GM13976 (cell line): ENCODE measurements at regions not wholly inside any gene's neighbourhood (a gene's known extent, or its start where the extent isn't known, plus 50 kb on each side); places are given as distances from the start of the nearest gene placed in this dataset.

Experiments used
- DNase-seq: peaks from one replicate; pipeline ENCODE4 v3.0.0; 2012; ENCODE audit warnings: low spot score
- in situ Hi-C: fragments of 300-500 bp; cut with MboI; formaldehyde crosslinking; loops from one replicate; pipeline ENCODE4 v1.12.0; 2022; ENCODE audit warnings: low sequenced_read_pairs, mixed read lengths, inconsistent platforms; ENCODE audit not compliant: unreplicated experiment
- TF ChIP-seq, protein P1 (sequence below): IDR thresholded peaks from 2 replicates; pipeline ENCODE4 v1.5.1; 2012; ENCODE audit warnings: borderline replicate concordance, mild to moderate bottlenecking; ENCODE audit not compliant: insufficient read depth; ENCODE audit errors: extremely low read depth, missing control alignments, control extremely low read depth

DNA sequence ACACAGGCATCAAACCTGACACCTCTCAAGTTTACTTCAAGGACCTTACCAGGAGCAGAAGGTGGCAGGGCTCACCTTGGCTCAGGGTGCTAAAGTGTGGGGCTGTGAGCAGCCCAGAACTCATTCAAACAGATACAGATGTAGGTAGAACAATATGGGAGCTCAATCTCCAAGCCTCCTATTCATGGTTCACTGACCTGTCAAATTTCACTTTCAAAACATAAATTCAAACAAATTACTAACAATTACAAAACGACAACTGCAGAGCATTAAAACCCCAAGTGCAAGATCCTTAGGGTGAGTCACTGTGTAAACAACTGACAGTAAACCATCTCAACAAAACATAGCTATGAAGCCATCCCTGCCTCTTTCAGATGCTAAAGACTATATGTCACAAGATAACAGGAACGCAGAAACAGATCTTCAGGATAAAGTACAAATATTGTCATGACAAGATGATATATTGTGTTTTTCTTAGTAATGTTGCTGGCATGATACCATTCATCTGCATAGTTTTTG, 303.5 kb upstream of the ANO3 start:
- no peak for DNase-seq
- in situ Hi-C loops, result no loop called here
- TF ChIP-seq, protein P1, sequence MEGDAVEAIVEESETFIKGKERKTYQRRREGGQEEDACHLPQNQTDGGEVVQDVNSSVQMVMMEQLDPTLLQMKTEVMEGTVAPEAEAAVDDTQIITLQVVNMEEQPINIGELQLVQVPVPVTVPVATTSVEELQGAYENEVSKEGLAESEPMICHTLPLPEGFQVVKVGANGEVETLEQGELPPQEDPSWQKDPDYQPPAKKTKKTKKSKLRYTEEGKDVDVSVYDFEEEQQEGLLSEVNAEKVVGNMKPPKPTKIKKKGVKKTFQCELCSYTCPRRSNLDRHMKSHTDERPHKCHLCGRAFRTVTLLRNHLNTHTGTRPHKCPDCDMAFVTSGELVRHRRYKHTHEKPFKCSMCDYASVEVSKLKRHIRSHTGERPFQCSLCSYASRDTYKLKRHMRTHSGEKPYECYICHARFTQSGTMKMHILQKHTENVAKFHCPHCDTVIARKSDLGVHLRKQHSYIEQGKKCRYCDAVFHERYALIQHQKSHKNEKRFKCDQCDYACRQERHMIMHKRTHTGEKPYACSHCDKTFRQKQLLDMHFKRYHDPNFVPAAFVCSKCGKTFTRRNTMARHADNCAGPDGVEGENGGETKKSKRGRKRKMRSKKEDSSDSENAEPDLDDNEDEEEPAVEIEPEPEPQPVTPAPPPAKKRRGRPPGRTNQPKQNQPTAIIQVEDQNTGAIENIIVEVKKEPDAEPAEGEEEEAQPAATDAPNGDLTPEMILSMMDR, result no peak

DNA sequence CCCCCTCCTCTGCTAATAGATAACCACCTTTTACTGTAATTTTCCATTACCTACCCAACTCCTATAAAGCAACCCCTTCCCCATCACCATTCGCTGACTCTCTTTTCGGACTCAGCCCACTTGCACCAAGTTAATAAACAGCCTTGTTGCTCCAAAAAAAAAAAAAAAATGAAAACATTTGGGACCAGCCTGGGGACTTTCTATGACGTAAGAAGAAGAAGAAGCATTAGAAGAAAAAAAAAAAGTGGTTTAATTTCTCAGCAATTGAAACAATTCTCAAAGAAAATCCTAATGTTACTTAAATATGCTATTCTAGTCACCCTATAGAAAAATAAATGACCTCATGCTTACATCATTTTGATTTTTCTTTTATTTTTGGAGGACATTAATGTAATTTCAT, 301.5 kb upstream of the ANO3 start:
- TF ChIP-seq, protein P1, result no peak
- no peak for DNase-seq
- in situ Hi-C loops, result no loop called here

DNA sequence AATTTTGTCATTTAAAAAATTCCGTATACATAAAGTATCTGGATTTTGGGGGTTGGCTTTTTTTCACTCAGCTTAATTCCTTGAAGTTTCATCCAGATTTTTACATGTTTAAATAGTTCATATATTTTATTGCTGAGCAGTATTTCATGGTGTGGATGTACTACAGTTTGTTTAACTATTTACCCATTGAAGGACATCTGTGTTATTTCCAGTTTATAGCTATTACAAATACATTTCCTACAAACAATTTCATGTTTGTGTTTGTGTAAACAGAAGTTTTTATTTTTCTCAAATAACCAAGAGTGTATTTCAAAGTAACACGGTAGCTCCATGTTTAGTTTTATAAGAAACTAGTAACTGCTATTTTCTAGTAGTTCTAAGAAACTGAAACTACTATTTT, 299.7 kb upstream of the ANO3 start:
- no peak for DNase-seq
- in situ Hi-C loops, result no loop called here
- TF ChIP-seq, protein P1, result no peak

DNA sequence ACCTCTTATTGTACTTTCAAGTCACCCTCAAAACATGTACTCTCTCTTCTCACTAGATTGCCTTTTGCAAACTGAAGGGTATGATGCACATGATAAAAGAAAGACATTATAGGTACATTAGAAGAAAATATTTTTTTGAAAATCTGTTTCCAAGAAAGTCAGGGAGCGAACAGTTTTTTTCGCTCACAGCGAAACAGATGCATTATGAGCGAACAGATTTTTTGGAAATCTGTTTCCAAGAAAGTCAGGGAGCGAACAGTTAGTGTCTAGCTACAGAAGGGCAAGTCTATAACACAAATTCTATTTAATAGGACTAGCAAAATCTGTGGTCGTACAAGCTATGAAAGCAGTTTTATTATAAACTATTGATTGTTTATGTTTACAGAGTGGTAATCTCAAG, 296.2 kb upstream of the ANO3 start:
- DNase-seq, result no peak
- TF ChIP-seq, protein P1, result no peak
- in situ Hi-C loops, result no loop called here

DNA sequence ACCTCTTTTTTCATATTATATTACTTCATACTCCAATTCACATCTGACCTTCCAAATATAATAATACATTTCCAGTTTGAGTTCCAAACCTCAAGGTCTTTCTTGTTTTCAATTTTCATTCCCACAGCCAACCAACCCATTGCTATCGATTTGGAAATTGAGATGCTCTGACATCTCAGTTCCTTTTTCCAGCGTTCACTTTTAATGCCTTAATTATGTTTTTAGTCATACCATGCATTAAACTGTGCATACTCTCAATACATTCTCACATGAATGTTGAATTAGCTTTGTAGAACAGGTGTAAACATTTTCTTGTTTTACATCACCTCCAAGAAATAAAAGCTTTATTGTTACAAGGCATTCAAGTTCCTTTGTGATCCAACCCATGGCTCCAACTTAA, 294.2 kb upstream of the ANO3 start:
- TF ChIP-seq, protein P1, result no peak
- in situ Hi-C loops, result no loop called here

DNA sequence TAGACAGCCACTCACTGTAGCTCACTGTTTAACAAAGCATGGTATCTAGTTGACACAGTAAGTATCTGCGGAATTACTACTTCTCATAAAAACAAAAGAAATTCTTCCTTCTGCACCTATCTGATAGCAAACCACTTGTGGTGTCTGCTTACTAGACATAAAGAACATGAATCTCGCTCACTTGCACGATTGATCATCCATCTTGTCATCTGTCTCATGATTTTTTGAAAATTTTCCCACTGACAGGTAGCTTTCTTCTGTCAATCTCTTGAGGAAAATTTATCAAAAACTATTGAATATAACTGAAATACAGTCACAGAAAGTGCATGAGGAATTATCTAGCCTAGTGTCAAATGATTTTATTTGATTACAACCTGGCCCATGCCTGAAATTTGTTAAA, 291.6 kb upstream of the ANO3 start:
- TF ChIP-seq, protein P1, result no peak
- DNase-seq, result no peak
- in situ Hi-C loops, result no loop called here

More for the DNA sequence above, 294.2 kb upstream of the ANO3 start:
- no peak for DNase-seq

DNA sequence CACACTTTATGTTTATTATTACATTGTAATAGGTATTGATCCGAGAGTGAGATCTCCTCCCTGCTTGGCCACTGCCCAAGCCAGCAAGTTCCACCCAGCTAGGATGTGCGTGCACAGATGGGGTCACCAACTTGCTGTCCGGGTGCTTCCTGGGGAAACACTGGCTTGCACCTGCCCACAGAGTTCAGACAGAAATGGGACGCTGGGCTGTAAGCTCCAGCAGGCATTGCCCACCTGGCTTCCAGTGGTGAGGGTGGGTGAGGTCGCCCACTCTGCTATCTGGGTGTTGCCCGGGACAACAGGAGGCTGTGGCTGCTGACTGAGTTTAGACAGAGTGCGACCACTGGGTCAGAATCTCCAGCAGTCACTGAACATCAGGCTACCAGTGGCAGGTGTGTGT, 289.8 kb upstream of the ANO3 start:
- in situ Hi-C loops, result no loop called here
- no peak for DNase-seq
- TF ChIP-seq, protein P1, result no peak
